GM19023 (cell line): ENCODE measurements at regions not wholly inside any gene's neighbourhood (a gene's known extent, or its start where the extent isn't known, plus 50 kb on each side); places are given as distances from the start of the nearest gene placed in this dataset.
"Not testable (repeated sequence)": the region's sequence is repeated elsewhere in the genome, so short reads cannot be mapped to it uniquely, and the experiment has no call there.

Source experiments
- ATAC-seq: cut with Tn5 transposase; IDR thresholded peaks from one replicate; pipeline ENCODE4 v1.9.1; 2021; ENCODE audit warnings: mild to moderate bottlenecking, moderate library complexity; ENCODE audit not compliant: unreplicated experiment

- ATAC-seq, result no peak
Measured at GRCh38 chr4:92210906-92211305, 92.9 kb upstream of the GRID2 start.

GRCh38 chr4:92215476-92215875 lies 88.3 kb upstream of the GRID2 start:
- ATAC-seq, result no peak

- ATAC-seq, result no peak
Measured at GRCh38 chr4:92231511-92231910, 72.3 kb upstream of the GRID2 start.

GRCh38 chr4:92232566-92232965 lies 71.2 kb upstream of the GRID2 start:
- ATAC-seq, result no peak

GRCh38 chr4:92234393-92235176 lies 69.2 kb upstream of the GRID2 start:
- no peak for ATAC-seq

- no peak for ATAC-seq
Measured at GRCh38 chr4:92235731-92236130, 68.0 kb upstream of the GRID2 start.

GRCh38 chr4:92236877-92237276 lies 66.9 kb upstream of the GRID2 start:
- ATAC-seq, result no peak

- no peak for ATAC-seq
Measured at GRCh38 chr4:92237559-92237958, 66.2 kb upstream of the GRID2 start.

- no peak for ATAC-seq
Measured at GRCh38 chr4:92241094-92241493, 62.7 kb upstream of the GRID2 start.

GRCh38 chr4:92246384-92246783 lies 57.4 kb upstream of the GRID2 start:
- ATAC-seq, result no peak

- no peak for ATAC-seq
Measured at GRCh38 chr4:92249541-92249940, 54.2 kb upstream of the GRID2 start.

GRCh38 chr4:92251711-92252110 lies 52.1 kb upstream of the GRID2 start:
- no peak for ATAC-seq

GRCh38 chr4:92252358-92252757 lies 51.4 kb upstream of the GRID2 start:
- ATAC-seq, result not testable (repeated sequence)

GRCh38 chr4:92252846-92253245 lies 50.9 kb upstream of the GRID2 start:
- ATAC-seq, result no peak

GRCh38 chr4:92253550-92253949 lies 50.2 kb upstream of the GRID2 start:
- ATAC-seq, result no peak
